ENCODE measurements at regions not wholly inside any gene's neighbourhood (a gene's known extent, or its start where the extent isn't known, plus 50 kb on each side); places are given as distances from the start of the nearest gene placed in this dataset.

- TF ChIP-seq, protein P1, sequence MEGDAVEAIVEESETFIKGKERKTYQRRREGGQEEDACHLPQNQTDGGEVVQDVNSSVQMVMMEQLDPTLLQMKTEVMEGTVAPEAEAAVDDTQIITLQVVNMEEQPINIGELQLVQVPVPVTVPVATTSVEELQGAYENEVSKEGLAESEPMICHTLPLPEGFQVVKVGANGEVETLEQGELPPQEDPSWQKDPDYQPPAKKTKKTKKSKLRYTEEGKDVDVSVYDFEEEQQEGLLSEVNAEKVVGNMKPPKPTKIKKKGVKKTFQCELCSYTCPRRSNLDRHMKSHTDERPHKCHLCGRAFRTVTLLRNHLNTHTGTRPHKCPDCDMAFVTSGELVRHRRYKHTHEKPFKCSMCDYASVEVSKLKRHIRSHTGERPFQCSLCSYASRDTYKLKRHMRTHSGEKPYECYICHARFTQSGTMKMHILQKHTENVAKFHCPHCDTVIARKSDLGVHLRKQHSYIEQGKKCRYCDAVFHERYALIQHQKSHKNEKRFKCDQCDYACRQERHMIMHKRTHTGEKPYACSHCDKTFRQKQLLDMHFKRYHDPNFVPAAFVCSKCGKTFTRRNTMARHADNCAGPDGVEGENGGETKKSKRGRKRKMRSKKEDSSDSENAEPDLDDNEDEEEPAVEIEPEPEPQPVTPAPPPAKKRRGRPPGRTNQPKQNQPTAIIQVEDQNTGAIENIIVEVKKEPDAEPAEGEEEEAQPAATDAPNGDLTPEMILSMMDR (IDR thresholded peaks at IDR 0.05) = no peak
- no peak for TF ChIP-seq POLR2A (IDR thresholded peaks at IDR 0.05)
Observed at GRCh38 chr6:166781331-166781730, 154.3 kb upstream of the RPS6KA2 start.

Data from upper lobe of left lung (tissue), 4 donors.